Upper lobe of left lung (tissue), 6 donors: ENCODE measurements at regions not wholly inside any gene's neighbourhood (a gene's known extent, or its start where the extent isn't known, plus 50 kb on each side); places are given as distances from the start of the nearest gene placed in this dataset.

ENCODE experiments used
- ATAC-seq, 2 donors: fragments of 200-7000 bp; cut with Tn5 transposase; one replicate each; pipeline ENCODE4 v1.9.1; 2022; ENCODE audit warnings: mild to moderate bottlenecking in 2 of 2, moderate library complexity in 2 of 2; ENCODE audit not compliant: low FRiP score in 2 of 2
- DNase-seq, 2 donors: peaks; one replicate each; pipeline ENCODE4 v3.0.0-alpha.2; 2019 to 2020
- H3K27ac ChIP-seq, 4 donors: fragments of 200-600 bp; sonication (generic); one replicate each; pipeline ENCODE4 v1.5.1; 2016 to 2019
- H3K27me3 ChIP-seq, 4 donors: fragments of 200-600 bp; sonication (generic); one replicate each; pipeline ENCODE4 v1.5.1; 2017 to 2019
- H3K36me3 ChIP-seq, 4 donors: fragments of 200-600 bp; sonication (generic); one replicate each; pipeline ENCODE4 v1.5.1; 2016 to 2019
- H3K4me1 ChIP-seq, 4 donors: fragments of 200-600 bp; sonication (generic); one replicate each; pipeline ENCODE4 v1.5.1; 2018 to 2019
- H3K4me3 ChIP-seq, 4 donors: fragments of 200-600 bp; sonication (generic); one replicate each; pipeline ENCODE4 v1.5.1; 2017 to 2019; ENCODE audit warnings: mild to moderate bottlenecking in 2 of 4, moderate library complexity in 1 of 4
- H3K9me3 ChIP-seq, 4 donors: fragments of 200-600 bp; sonication (generic); one replicate each; pipeline ENCODE4 v1.5.1; 2018 to 2019
- EP300 ChIP-seq, 4 donors: sonication (generic); formaldehyde crosslinking; IDR thresholded peaks; one replicate each; pipeline ENCODE4 v1.5.1; 2017; ENCODE audit warnings: antibody characterized with exemption in 4 of 4, control low read depth in 2 of 4
- POLR2A ChIP-seq, 4 donors: fragments of 450-650 bp; IDR thresholded peaks; one replicate each; pipeline ENCODE4 v1.5.1; 2016 to 2017; ENCODE audit warnings: antibody characterized with exemption in 4 of 4, mild to moderate bottlenecking in 2 of 4
- POLR2AphosphoS5 ChIP-seq, 2 donors: sonication (generic); formaldehyde crosslinking; IDR thresholded peaks; one replicate each; pipeline ENCODE4 v1.5.1; 2017; ENCODE audit warnings: antibody characterized with exemption in 2 of 2
- WGBS, 2 donors: methylation state at CpG; one replicate each; pipeline ENCODE4 v1.1.5; 2017 to 2018; 5-methylcytosine and 5-hydroxymethylcytosine counted together
- TF ChIP-seq, protein P1 (sequence below), 6 experiments: fragments of 450-650 bp in 4 of 6; fragments of 200-600 bp in 2 of 6; sonication (generic) in 2 of 6; IDR thresholded peaks; one replicate each; pipeline ENCODE4 v1.5.1; 2016 to 2019; ENCODE audit warnings: antibody characterized with exemption in 6 of 6
- donor health status: DM: no; HTN: no; CAD: no; lungs with moderate emphysema.
- donor health status: DM: no; HTN: yes; CAD: no; lungs with severe emphysema.

DNA sequence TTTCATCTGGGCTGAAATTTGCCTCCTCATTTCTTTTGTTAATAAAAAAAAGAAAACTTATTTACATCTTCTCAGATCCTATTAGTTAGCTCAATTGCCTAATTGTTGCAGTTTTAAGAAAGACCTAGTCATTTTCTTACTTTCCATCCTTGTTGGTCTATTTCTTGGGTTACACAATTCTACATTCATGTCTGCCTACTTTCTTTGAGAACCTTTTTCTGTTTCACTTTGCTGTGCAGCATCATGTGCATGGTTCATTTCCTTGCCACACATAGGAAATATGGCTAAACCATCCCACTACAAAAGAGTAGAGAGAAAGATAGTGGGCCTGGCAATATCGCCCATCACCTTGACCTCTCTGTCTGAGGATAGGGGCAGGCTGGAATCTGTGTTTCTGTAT lies 780.7 kb upstream of the FANCL start:
- WGBS, 2 donors: 79 to 88% methylated on average over 1 of the region's 1 CpG
- no peaks in the 10 kb centered on the region for H3K27me3 ChIP-seq
- DNase-seq (no peak), ATAC-seq (no peak)
- no peaks in the 10 kb centered on the region for H3K4me1 ChIP-seq
- TF ChIP-seq POLR2AphosphoS5 (IDR thresholded peaks at IDR 0.05): no peak
- TF ChIP-seq, protein P1, sequence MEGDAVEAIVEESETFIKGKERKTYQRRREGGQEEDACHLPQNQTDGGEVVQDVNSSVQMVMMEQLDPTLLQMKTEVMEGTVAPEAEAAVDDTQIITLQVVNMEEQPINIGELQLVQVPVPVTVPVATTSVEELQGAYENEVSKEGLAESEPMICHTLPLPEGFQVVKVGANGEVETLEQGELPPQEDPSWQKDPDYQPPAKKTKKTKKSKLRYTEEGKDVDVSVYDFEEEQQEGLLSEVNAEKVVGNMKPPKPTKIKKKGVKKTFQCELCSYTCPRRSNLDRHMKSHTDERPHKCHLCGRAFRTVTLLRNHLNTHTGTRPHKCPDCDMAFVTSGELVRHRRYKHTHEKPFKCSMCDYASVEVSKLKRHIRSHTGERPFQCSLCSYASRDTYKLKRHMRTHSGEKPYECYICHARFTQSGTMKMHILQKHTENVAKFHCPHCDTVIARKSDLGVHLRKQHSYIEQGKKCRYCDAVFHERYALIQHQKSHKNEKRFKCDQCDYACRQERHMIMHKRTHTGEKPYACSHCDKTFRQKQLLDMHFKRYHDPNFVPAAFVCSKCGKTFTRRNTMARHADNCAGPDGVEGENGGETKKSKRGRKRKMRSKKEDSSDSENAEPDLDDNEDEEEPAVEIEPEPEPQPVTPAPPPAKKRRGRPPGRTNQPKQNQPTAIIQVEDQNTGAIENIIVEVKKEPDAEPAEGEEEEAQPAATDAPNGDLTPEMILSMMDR (IDR thresholded peaks at IDR 0.05): no peak
- no peaks in the 10 kb centered on the region for H3K9me3 ChIP-seq
- H3K36me3 ChIP-seq: no peaks in the 10 kb centered on the region
- H3K27ac ChIP-seq: no peak overlapping the region
- no peak overlapping the region for H3K4me3 ChIP-seq

DNA sequence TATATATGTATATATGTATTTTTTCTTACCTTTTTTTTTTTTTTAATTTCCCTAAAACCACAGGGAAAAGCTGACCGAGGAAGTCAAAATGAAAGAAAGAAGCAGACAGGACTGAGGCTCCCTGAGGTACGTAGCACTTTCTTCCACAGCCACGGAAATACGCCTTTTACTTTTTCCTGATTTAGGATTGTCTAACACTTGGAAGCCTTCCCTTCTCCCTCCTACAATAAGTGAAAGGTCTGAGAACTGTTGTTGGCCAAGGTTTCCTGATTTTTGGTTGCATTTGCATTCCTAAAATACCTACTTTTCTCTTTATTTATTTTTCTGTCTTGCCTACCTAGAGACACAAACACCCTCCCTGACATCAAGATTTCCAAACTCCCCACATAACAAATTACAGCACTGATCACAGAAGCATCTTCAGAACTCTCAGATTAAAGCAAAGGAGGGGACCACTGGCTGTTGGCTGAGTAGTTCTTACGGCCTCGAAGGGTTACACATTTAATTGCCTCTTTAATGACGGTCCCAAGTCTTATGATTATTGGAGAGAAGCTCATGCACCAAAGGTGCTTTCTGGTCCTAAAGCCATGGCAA lies 778.5 kb upstream of the FANCL start:
- Histone ChIP-seq H3K9me3 (no peaks in the 10 kb centered on the region), H3K36me3 (no peaks in the 10 kb centered on the region), H3K4me1 (no peaks in the 10 kb centered on the region), H3K4me3 (no peak overlapping the region), H3K27me3 (no peaks in the 10 kb centered on the region), H3K27ac (no peak overlapping the region)
- no peak for DNase-seq
- 75 to 80% methylated on average over 7 of the region's 7 CpGs for WGBS, 2 donors
- ATAC-seq: peak in 1 of 2 donors; percentile 47
- TF ChIP-seq POLR2AphosphoS5 (IDR thresholded peaks at IDR 0.05) (no peak), EP300 (IDR thresholded peaks at IDR 0.05) (no peak), POLR2A (IDR thresholded peaks at IDR 0.05) (no peak)
- TF ChIP-seq, protein P1 (IDR thresholded peaks at IDR 0.05): no peak

DNA sequence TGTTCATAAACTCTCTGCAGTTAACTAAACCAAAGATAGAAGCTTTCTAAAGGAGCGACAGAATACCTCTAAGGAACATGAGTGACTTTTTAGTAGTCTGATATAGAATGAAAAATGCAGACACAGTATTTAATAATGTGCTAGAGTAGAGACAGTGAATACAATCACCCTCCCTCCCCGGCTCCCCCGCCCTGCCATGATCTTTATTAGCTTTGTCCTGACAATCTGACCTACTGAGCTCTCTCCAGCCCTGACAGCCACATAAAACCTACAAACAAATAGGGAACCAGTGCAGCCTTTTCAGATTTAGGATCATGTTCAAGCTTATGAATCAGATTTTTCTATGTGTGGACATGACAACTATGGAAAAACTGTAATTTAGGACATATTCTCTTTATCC lies 777.6 kb upstream of the FANCL start:
- H3K4me3 ChIP-seq: no peak overlapping the region
- TF ChIP-seq POLR2AphosphoS5 (IDR thresholded peaks at IDR 0.05) (no peak), EP300 (IDR thresholded peaks at IDR 0.05) (no peak), POLR2A (IDR thresholded peaks at IDR 0.05) (no peak)
- TF ChIP-seq, protein P1 (IDR thresholded peaks at IDR 0.05): no peak
- no peak for ATAC-seq
- H3K27ac ChIP-seq: no peak overlapping the region
- no peaks in the 10 kb centered on the region for H3K4me1 ChIP-seq
- H3K9me3 ChIP-seq: no peaks in the 10 kb centered on the region
- H3K36me3 ChIP-seq: no peaks in the 10 kb centered on the region
- DNase-seq: no peak
- no peaks in the 10 kb centered on the region for H3K27me3 ChIP-seq
- WGBS, 2 donors: 80 to 87% methylated on average over 3 of the region's 3 CpGs

- ATAC-seq (no peak), DNase-seq (peak in 1 of 2 donors; percentile 38)
- H3K9me3 ChIP-seq: no peaks in the 10 kb centered on the region
- H3K27me3 ChIP-seq: no peaks in the 10 kb centered on the region
- H3K27ac ChIP-seq: no peak overlapping the region
- H3K36me3 ChIP-seq: no peaks in the 10 kb centered on the region
- 86 to 92% methylated on average over 6 of the region's 6 CpGs for WGBS, 2 donors
- no peak for TF ChIP-seq POLR2A (IDR thresholded peaks at IDR 0.05)
- no peak for TF ChIP-seq POLR2AphosphoS5 (IDR thresholded peaks at IDR 0.05)
- TF ChIP-seq, protein P1 (IDR thresholded peaks at IDR 0.05): no peak
- no peak for TF ChIP-seq EP300 (IDR thresholded peaks at IDR 0.05)
- no peaks in the 10 kb centered on the region for H3K4me1 ChIP-seq
- no peak overlapping the region for H3K4me3 ChIP-seq
Measured at GRCh38 chr2:59015027-59015426, 773.9 kb upstream of the FANCL start.

DNA sequence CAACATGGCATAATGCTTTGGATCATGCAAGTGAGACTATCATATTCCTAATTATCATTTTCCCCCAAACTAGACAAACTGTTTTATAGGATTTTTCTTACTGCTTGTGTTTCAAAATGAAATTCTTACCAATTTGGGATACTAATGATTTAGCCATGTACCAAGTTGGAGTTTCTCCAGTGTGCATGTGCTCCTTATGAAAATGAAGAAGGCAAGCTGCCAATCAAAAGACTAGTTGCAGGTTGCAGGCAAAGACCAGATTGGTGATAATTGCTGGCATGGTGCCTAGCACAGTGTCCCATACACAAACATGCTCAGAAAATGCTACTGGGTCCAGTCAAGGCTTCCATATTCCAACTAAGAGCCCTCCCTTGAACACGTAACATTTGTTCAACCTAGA lies 771.8 kb upstream of the FANCL start:
- H3K4me1 ChIP-seq: no peaks in the 10 kb centered on the region
- H3K27ac ChIP-seq: no peak overlapping the region
- H3K9me3 ChIP-seq: no peaks in the 10 kb centered on the region
- no peaks in the 10 kb centered on the region for H3K27me3 ChIP-seq
- DNase-seq: no peak
- H3K4me3 ChIP-seq: no peak overlapping the region
- ATAC-seq: no peak
- no peaks in the 10 kb centered on the region for H3K36me3 ChIP-seq
- TF ChIP-seq, protein P1 (IDR thresholded peaks at IDR 0.05): no peak
- TF ChIP-seq EP300 (IDR thresholded peaks at IDR 0.05): no peak
- TF ChIP-seq POLR2AphosphoS5 (IDR thresholded peaks at IDR 0.05): no peak
- no peak for TF ChIP-seq POLR2A (IDR thresholded peaks at IDR 0.05)
- WGBS, 2 donors: 92 to 100% methylated on average over 1 of the region's 1 CpG
